GM11168 (cell line): ENCODE measurements at regions not wholly inside any gene's neighbourhood (a gene's known extent, or its start where the extent isn't known, plus 50 kb on each side); places are given as distances from the start of the nearest gene placed in this dataset.

Experiments
- in situ Hi-C: fragments of 300-500 bp; cut with MboI; formaldehyde crosslinking; loops from one replicate; pipeline ENCODE4 v1.12.0; 2022; ENCODE audit warnings: low sequenced_read_pairs; ENCODE audit not compliant: unreplicated experiment

DNA sequence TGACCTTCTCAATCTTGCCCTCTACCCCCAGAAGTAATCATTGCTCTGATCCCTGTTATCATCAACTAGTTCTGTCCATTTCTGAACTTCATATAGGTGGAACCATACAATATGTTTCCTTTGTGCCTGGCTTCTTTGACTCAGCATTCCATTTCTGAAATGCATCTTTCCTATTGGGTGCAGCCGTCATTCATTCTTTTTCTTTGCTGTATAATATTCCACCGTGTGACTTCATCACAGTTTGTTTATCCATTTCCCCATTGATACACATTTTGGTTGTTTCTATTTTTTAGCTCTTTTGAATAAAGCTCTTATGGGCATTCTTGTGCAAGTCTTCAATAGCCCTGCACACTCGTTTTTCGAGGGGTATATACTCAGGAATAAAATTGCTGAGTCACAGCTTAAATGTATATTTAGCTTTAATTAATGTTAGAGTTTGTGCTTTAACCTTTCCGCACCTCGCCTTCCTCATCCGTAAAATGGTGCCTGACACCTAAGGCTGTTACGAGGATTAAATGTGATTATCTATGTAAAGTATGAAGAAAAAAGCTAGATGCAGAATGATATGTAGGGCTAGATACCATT is 491.6 kb downstream of the MIAT start:
- in situ Hi-C loops, result no loop called here

DNA sequence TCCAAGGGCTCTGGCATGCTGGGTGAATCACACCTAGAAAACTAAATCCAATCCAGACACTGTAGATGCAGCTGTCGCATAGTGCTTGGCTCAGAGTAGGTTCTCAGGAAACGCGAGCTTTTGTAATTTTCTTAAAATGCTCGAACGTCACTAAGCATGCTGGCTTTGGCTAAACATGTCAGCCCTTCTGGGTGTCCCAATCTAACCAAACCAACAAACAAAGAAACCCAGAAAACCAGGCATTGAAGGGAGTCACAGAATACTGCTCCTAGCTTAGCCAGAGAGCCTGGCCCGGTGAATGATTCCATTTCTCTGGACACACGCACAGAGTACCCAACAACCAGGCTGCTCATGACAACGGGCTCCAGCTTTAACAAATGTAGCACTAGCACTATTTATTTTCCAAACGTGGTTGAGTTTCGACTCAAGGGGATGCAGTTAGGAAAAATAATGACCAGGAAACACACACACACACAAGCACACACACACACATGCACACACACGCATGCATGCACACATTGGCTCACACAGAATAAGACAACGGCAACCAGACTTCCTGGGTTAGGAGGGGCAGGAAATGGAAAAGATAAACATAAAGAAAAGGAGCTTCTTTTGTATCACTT is 492.6 kb downstream of the MIAT start:
- in situ Hi-C loops, result no loop called here

GRCh38 chr22:27150544-27150941 is 493.2 kb downstream of the MIAT start:
- in situ Hi-C loops, result no loop called here

DNA sequence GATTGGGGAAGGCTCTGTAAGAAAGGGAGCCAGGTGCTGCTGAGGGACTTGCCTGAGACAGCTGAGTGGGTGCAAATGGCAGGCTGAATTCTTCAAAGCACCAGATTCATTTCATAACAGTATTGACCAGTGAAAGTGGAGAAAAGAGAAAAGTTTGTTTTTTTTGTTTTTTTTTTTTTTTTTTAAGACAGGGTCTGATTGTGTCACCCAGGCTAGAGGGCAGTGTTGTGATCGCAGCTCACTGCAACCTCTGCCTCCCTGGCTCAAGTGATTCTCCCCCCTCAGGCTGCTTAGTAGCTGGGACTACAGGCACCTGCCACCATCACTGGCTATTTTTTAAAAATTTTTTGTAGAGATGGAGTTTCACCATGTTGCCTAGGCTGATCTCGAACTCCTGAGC is 494.0 kb downstream of the MIAT start:
- in situ Hi-C loops, result no loop called here

DNA sequence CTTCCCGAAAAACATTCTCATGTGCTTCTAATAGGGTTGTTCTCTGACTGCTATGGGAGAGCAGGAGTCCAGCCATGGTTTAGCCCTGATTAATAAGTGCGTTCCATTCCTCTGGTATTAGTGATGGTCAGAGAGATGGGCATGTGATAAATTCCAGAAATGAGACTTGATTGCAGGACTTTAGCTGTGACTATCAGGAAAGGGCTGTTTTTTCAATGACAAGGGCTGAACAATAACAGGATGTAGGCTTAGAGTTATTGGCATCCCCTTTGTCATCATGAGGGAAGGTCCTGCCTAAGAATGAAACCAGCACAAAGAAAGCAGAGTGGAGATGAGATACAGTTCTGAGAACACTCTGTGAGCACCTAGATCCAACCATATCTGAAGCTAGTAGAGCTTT is 494.6 kb downstream of the MIAT start:
- in situ Hi-C loops, result no loop called here

DNA sequence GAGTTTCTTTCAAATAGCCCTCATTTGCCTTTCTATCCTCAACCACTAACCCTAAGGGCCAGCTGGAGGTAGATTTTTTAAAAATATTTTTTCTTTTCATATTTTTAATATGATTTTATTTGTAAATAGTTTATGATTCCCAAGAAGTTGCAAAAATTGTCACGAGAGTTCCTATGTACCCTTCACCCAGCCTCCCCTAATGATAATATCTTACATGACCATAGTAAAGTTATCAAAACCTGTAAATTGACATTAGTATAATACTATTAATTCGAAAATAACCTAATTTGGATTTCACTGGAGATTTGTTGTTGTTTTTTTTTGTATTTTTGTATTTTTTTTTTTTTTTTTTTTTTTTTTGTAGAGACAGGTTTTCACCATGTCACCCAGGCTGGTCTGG is 495.5 kb downstream of the MIAT start:
- in situ Hi-C loops, result no loop called here

DNA sequence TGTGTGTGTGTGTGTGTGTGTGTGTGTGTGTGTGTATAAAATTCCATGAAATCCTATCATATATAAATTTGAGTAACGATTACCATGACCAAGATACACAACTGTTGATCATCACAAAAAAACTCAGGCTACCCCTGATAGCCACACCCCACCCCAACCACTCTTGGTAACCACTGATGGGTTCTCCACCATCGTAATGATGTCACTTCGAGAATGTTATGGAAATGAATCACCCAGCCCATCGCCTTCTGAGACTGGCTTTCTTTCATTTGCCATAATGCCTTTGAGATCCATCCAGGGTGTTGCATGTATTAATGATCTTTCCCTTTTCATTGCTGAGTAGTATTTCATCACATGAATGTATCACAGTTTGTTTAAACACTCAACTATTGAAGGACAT is 496.0 kb downstream of the MIAT start:
- in situ Hi-C loops, result no loop called here

DNA sequence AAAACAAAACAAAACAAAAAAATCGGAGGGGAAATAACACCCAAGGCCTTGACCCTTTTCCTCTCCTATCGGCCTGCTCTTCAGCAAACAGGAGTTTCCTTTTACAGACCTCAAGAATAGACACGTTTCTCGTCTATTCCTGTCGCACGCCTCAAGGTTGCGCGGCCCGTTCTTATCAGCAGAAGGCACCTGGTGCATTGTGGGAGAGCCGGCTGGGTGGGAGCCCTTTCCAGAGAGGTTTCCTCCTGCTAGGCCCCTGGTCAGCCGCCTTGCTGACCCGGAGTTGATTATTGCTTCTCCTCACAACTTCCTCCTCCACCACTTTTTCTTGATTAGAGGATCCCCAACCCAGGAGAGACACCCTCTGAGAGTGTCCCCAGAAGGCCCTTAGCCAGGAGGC is 497.3 kb downstream of the MIAT start:
- in situ Hi-C loops, result no loop called here

DNA sequence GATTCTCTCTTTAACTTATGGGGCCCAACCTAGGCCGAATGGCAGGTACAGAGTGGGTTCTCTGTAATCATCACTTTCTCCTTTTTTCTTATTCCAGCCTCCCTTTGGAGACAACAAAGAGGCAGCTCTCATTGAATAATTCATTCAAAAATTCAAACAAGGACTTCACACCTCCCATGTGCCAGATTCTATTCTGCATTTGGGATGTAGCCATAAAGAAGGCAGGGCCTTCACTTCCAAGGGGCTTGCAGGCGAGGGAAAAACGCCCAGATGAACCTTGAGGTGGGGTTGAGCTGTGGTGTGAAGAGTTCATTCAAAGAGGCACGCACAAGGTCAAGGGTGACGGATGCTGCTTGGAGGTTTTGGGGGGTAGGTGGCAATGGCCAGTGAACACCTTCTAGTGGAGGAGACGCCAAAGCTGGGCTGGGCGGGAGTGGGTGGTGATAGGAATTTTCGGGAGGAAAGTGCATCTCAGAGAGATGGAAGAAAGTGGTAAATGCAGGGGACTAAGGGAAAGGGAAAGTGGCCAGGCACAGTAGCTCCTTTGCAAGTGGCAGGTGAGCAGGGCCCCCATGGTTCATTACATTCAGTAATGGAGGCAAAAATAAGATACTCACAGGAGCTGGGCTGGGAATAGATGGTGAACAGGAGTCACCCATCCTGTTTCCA is 499.6 kb downstream of the MIAT start:
- in situ Hi-C loops, result no loop called here

- in situ Hi-C loops, result no loop called here
These were observed 500.4 kb downstream of the MIAT start for GRCh38 chr22:27157666-27158370.

- in situ Hi-C loops, result no loop called here
These were observed 501.6 kb downstream of the MIAT start for GRCh38 chr22:27159016-27159415.

GRCh38 chr22:27159716-27160295 is 502.4 kb downstream of the MIAT start:
- in situ Hi-C loops, result no loop called here

DNA sequence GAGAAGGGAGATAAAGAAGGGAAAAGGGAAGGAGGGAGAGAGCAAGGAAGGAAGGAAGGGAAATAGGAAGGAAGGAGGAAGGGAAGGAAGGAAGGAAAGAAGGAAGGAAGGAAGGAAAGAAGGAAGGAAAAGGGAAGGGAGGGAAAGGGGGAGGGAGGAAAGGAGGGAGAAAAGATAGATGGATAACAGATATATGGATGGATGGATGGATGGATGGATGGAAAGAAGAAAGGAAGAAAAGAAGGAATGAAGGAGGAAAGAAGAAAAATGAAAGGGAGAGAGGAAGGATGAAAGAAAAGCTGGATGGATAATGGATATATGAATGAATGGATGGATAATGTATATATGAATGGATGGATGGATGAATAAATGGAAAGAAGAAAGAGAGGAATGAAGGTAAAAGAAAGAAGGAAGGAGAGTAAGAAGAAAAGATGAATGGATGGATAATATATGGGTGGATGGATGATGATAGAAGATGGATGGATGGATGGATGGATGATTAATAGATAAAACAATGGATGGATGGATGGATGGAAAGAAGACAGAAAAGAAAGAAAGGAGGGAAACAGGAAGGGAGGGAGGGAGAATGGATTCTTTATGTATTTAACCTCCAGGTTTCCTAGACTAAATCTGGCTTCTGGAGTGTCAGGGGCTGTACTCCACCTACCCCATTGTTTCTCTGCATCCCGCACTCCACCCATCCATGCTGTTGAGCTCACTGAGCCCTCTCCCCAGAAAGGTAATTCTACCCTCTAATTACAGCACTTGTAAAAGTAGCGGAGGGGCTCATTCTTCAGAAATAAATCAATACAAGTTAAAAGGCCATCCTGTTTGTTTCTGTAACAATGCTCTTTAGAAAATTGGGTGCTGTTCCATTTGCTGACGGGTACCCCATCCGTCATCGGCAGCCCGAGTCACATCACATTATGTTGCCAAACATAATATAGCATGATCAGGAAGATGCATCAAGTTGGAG is 506.1 kb downstream of the MIAT start:
- in situ Hi-C loops, result no loop called here

DNA sequence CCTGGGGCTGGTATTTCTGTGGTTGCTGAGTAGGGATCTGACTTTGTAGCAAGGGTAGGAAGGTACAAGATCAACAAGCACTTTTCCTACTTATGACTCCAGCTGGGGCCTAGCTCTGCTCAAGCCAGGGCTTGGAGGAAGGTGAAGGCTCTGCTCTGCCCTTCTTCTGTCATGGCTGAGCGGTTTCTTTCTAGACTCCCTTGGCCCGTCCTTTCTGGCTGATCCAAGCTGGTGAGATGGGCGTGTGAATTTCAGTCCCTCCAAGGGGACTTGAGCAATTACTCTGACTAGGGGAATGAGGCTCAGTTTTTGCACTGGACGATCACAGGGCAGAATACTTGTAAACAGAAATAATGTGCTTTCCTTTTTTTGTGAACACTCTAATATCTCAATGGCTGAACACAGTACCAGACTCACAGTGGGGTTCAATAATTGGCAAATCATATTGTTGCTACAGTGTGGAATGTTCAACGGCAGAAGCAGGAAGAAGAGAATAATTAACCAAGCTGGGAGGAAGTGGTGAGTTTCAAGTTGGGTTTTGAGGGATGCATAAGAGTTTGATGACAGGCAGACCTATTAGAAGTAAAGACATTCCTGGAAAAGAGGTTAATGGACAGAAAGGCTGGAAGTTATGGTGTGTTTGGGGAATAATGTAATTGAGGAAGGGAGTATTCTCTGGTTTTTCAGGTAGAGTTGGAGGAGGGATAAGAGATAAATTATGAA is 507.6 kb downstream of the MIAT start:
- in situ Hi-C loops, result no loop called here

- in situ Hi-C loops, result no loop called here
These were observed 511.3 kb downstream of the MIAT start for GRCh38 chr22:27168681-27169080.

DNA sequence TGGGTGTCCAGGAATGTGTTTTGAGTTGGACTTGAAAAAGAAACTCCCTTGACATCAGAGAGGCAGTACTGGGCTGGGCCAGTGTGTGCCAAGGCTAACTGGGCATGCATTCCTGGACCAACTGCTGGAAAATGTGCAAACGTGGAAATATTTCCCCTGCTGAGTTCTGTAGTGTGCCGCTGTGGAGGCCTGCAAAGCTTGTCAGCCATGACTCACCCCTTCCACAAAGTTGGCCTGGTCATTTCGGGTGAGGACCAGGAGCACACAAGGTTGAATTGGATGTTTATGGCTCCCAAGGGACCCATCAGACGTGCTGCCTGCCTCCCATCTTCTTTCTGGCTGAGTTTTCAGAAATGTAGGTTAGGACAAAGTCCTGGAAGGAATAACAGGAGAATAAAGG is 513.1 kb downstream of the MIAT start:
- in situ Hi-C loops, result no loop called here

GRCh38 chr22:27171212-27171611 is 513.8 kb downstream of the MIAT start:
- in situ Hi-C loops, result no loop called here

- in situ Hi-C loops, result no loop called here
These were observed 516.1 kb downstream of the MIAT start for GRCh38 chr22:27173530-27173929.
